GM11168 (cell line): ENCODE measurements at regions not wholly inside any gene's neighbourhood (a gene's known extent, or its start where the extent isn't known, plus 50 kb on each side); places are given as distances from the start of the nearest gene placed in this dataset.

Experiments
- in situ Hi-C: fragments of 300-500 bp; cut with MboI; formaldehyde crosslinking; loops from one replicate; pipeline ENCODE4 v1.12.0; 2022; ENCODE audit warnings: low sequenced_read_pairs; ENCODE audit not compliant: unreplicated experiment

- in situ Hi-C loops, result no loop called here
These were observed 71.6 kb upstream of the TET2 start for GRCh38 chr4:105075045-105075444.

- in situ Hi-C loops, result no loop called here
These were observed 58.4 kb upstream of the TET2 start for GRCh38 chr4:105088110-105088879.

GRCh38 chr4:105092356-105092755 is 54.3 kb upstream of the TET2 start:
- in situ Hi-C loops, result no loop called here

GRCh38 chr4:105092768-105093167 is 53.9 kb upstream of the TET2 start:
- in situ Hi-C loops, result no loop called here

GRCh38 chr4:105093975-105094374 is 52.7 kb upstream of the TET2 start:
- in situ Hi-C loops, result no loop called here
